Activated CD8-positive, alpha-beta memory T cell treated with anti-CD3 and anti-CD28 coated beads for 36 hours (primary cell): ENCODE measurements at regions not wholly inside any gene's neighbourhood (a gene's known extent, or its start where the extent isn't known, plus 50 kb on each side); places are given as distances from the start of the nearest gene placed in this dataset.

Source experiments
- CTCF ChIA-PET: fragments of 350-600 bp; sonication (Branson Sonifier 250); formaldehyde crosslinking; loops from one replicate; lab custom pipeline; 2021; ENCODE audit warnings: antibody characterized with exemption; lab: Charles Lee
- POLR2A ChIA-PET: fragments of 350-600 bp; sonication (Branson Sonifier 250); formaldehyde crosslinking; loops from one replicate; lab custom pipeline; 2021; ENCODE audit warnings: antibody characterized with exemption; lab: Charles Lee

- POLR2A ChIA-PET, result no interaction called here
- CTCF ChIA-PET, result no interaction called here
These were observed 268.8 kb downstream of the MID1IP1 start for GRCh38 chrX:39070009-39070408.

GRCh38 chrX:39073131-39073530, 271.9 kb downstream of the MID1IP1 start:
- ChIA-PET POLR2A (no interaction called here), CTCF (no interaction called here)

GRCh38 chrX:39096599-39096998, 295.3 kb downstream of the MID1IP1 start:
- ChIA-PET POLR2A (no interaction called here), CTCF (no interaction called here)

- POLR2A ChIA-PET, result no interaction called here
- CTCF ChIA-PET, result no interaction called here
These were observed 303.5 kb downstream of the MID1IP1 start for GRCh38 chrX:39104745-39105144.

- ChIA-PET CTCF (no interaction called here), POLR2A (no interaction called here)
These were observed 310.9 kb downstream of the MID1IP1 start for GRCh38 chrX:39112143-39112542.

- ChIA-PET CTCF (no interaction called here), POLR2A (no interaction called here)
These were observed 313.9 kb downstream of the MID1IP1 start for GRCh38 chrX:39115166-39115565.

- ChIA-PET CTCF (no interaction called here), POLR2A (no interaction called here)
These were observed 315.8 kb downstream of the MID1IP1 start for GRCh38 chrX:39117101-39117500.

GRCh38 chrX:39121903-39122302, 320.6 kb downstream of the MID1IP1 start:
- POLR2A ChIA-PET, result no interaction called here
- CTCF ChIA-PET, result no interaction called here

GRCh38 chrX:39125834-39126233, 324.6 kb downstream of the MID1IP1 start:
- CTCF ChIA-PET, result no interaction called here
- POLR2A ChIA-PET, result no interaction called here

- ChIA-PET POLR2A (no interaction called here), CTCF (interaction anchor here (0.6 kb wide), 1 partner anchor 841 kb away, joined by 4 read pairs; no protein-coding TSS in a partner anchor)
These were observed 332.7 kb downstream of the MID1IP1 start for GRCh38 chrX:39133971-39134370.

- CTCF ChIA-PET, result interaction anchor here (0.9 kb wide), 1 partner anchor 12 kb away, joined by 3 read pairs; no protein-coding TSS in a partner anchor
- POLR2A ChIA-PET, result no interaction called here
These were observed 336.2 kb downstream of the MID1IP1 start for GRCh38 chrX:39137363-39137954.

GRCh38 chrX:39140581-39140980, 339.3 kb downstream of the MID1IP1 start:
- CTCF ChIA-PET, result no interaction called here
- POLR2A ChIA-PET, result no interaction called here

GRCh38 chrX:39144323-39144722, 343.1 kb downstream of the MID1IP1 start:
- POLR2A ChIA-PET, result no interaction called here
- CTCF ChIA-PET, result no interaction called here

GRCh38 chrX:39144956-39145355, 343.7 kb downstream of the MID1IP1 start:
- CTCF ChIA-PET, result no interaction called here
- POLR2A ChIA-PET, result no interaction called here

- ChIA-PET CTCF (no interaction called here), POLR2A (no interaction called here)
These were observed 344.6 kb downstream of the MID1IP1 start for GRCh38 chrX:39145859-39146258.

- ChIA-PET POLR2A (no interaction called here), CTCF (interaction anchor here (1.0 kb wide), 2 partner anchors 12 to 486 kb away, joined by 3 read pairs; no protein-coding TSS in a partner anchor)
These were observed 348.5 kb downstream of the MID1IP1 start for GRCh38 chrX:39149761-39150160.

- ChIA-PET CTCF (no interaction called here), POLR2A (no interaction called here)
These were observed 349.0 kb downstream of the MID1IP1 start for GRCh38 chrX:39150220-39150619.

- ChIA-PET CTCF (no interaction called here), POLR2A (no interaction called here)
These were observed 349.4 kb downstream of the MID1IP1 start for GRCh38 chrX:39150621-39151020.

GRCh38 chrX:39152106-39152649, 350.9 kb downstream of the MID1IP1 start:
- ChIA-PET POLR2A (no interaction called here), CTCF (no interaction called here)

- CTCF ChIA-PET, result no interaction called here
- POLR2A ChIA-PET, result no interaction called here
These were observed 354.8 kb downstream of the MID1IP1 start for GRCh38 chrX:39156051-39156450.

GRCh38 chrX:39157006-39157405, 355.7 kb downstream of the MID1IP1 start:
- CTCF ChIA-PET, result no interaction called here
- POLR2A ChIA-PET, result no interaction called here

GRCh38 chrX:39157796-39158195, 356.5 kb downstream of the MID1IP1 start:
- CTCF ChIA-PET, result no interaction called here
- POLR2A ChIA-PET, result no interaction called here
